Progenitor cell of endocrine pancreas (in vitro differentiated cells): ENCODE measurements at regions not wholly inside any gene's neighbourhood (a gene's known extent, or its start where the extent isn't known, plus 50 kb on each side); places are given as distances from the start of the nearest gene placed in this dataset.

ENCODE experiments used
- DNase-seq: peaks from one replicate; pipeline ENCODE4 v3.0.0; 2021; ENCODE audit warnings: low spot score; ENCODE audit not compliant: unreplicated experiment
- H3K27ac Mint-ChIP-seq: 2 replicates; pipeline ENCODE4 v1.8.0; 2021; ENCODE audit warnings: mild to moderate bottlenecking, moderate library complexity, mixed read lengths
- H3K27me3 Mint-ChIP-seq: 2 replicates; pipeline ENCODE4 v1.8.0; 2021; ENCODE audit warnings: mixed read lengths
- H3K36me3 Mint-ChIP-seq: 2 replicates; pipeline ENCODE4 v1.8.0; 2022; ENCODE audit warnings: mixed read lengths; ENCODE audit not compliant: insufficient read depth
- H3K4me1 Mint-ChIP-seq: 2 replicates; pipeline ENCODE4 v1.8.0; 2021; ENCODE audit warnings: low read depth, mixed read lengths
- H3K4me3 Mint-ChIP-seq: 2 replicates; pipeline ENCODE4 v1.8.0; 2021; ENCODE audit warnings: low read depth, mild to moderate bottlenecking, moderate library complexity, mixed read lengths
- H3K9me3 Mint-ChIP-seq: 2 replicates; pipeline ENCODE4 v1.8.0; 2021; ENCODE audit warnings: low read depth, mixed read lengths
- CTCF ChIP-seq: fragments of 200-600 bp; sonication (generic); IDR thresholded peaks from one replicate; pipeline ENCODE4 v1.5.0; 2021; ENCODE audit warnings: antibody characterized with exemption, mild to moderate bottlenecking; ENCODE audit not compliant: unreplicated experiment

GRCh38 chr11:126115127-126115495 is 52.4 kb upstream of the CDON start:
- no peak overlapping the region for H3K4me3 Mint-ChIP-seq
- TF ChIP-seq CTCF, result no peak
- H3K9me3 Mint-ChIP-seq, result no peaks in the 10 kb centered on the region
- H3K27me3 Mint-ChIP-seq, result peaks cover 5% of the 10 kb centered on the region
- DNase-seq, result no peak
- H3K4me1 Mint-ChIP-seq, result peaks cover 22% of the 10 kb centered on the region
- H3K36me3 Mint-ChIP-seq, result no peaks in the 10 kb centered on the region
- no peak overlapping the region for H3K27ac Mint-ChIP-seq

GRCh38 chr11:126114486-126115126 is 51.9 kb upstream of the CDON start:
- no peaks in the 10 kb centered on the region for H3K9me3 Mint-ChIP-seq
- no peak overlapping the region for H3K27ac Mint-ChIP-seq
- peaks cover 22% of the 10 kb centered on the region for H3K4me1 Mint-ChIP-seq
- DNase-seq, result no peak
- peaks cover 5% of the 10 kb centered on the region for H3K27me3 Mint-ChIP-seq
- no peaks in the 10 kb centered on the region for H3K36me3 Mint-ChIP-seq
- no peak for TF ChIP-seq CTCF
- no peak overlapping the region for H3K4me3 Mint-ChIP-seq

- Mint-ChIP-seq H3K4me3 (no peak overlapping the region), H3K9me3 (no peaks in the 10 kb centered on the region), H3K27ac (no peak overlapping the region), H3K4me1 (peaks cover 22% of the 10 kb centered on the region), H3K27me3 (peaks cover 5% of the 10 kb centered on the region), H3K36me3 (no peaks in the 10 kb centered on the region)
- DNase-seq, result no peak
- no peak for TF ChIP-seq CTCF
Observed at GRCh38 chr11:126113963-126114362, 51.3 kb upstream of the CDON start.

GRCh38 chr11:126113515-126113957 is 50.9 kb upstream of the CDON start:
- peaks cover 22% of the 10 kb centered on the region for H3K4me1 Mint-ChIP-seq
- H3K27ac Mint-ChIP-seq, result no peak overlapping the region
- H3K36me3 Mint-ChIP-seq, result no peaks in the 10 kb centered on the region
- no peaks in the 10 kb centered on the region for H3K9me3 Mint-ChIP-seq
- TF ChIP-seq CTCF, result no peak
- no peak for DNase-seq
- peaks cover 5% of the 10 kb centered on the region for H3K27me3 Mint-ChIP-seq
- H3K4me3 Mint-ChIP-seq, result no peak overlapping the region

GRCh38 chr11:126113012-126113411 is 50.3 kb upstream of the CDON start:
- no peak for TF ChIP-seq CTCF
- Mint-ChIP-seq H3K27ac (peak overlapping the region; percentile 69), H3K9me3 (no peaks in the 10 kb centered on the region), H3K4me3 (no peak overlapping the region), H3K27me3 (peaks cover 5% of the 10 kb centered on the region), H3K4me1 (peaks cover 22% of the 10 kb centered on the region), H3K36me3 (no peaks in the 10 kb centered on the region)
- no peak for DNase-seq
